HEK293 (cell line): ENCODE measurements at regions not wholly inside any gene's neighbourhood (a gene's known extent, or its start where the extent isn't known, plus 50 kb on each side); places are given as distances from the start of the nearest gene placed in this dataset.
"Not testable (repeated sequence)": the region's sequence is repeated elsewhere in the genome, so short reads cannot be mapped to it uniquely, and the experiment has no call there.

Source experiments
- CTCF ChIA-PET: fragments of 350-600 bp; formaldehyde crosslinking; extraction: SDS; loops from one replicate; lab custom pipeline; 2021; ENCODE audit warnings: antibody characterized with exemption; lab: Yijun Ruan, JAX
- POLR2A ChIA-PET: fragments of 300-600 bp; formaldehyde crosslinking; extraction: SDS; loops from one replicate; lab custom pipeline; 2020; ENCODE audit warnings: antibody characterized with exemption, inconsistent platforms; lab: Yijun Ruan, JAX
- H3K27ac ChIP-seq: fragments of 200-500 bp; sonication (Bioruptor generic); 2 replicates; pipeline ENCODE4 v1.5.1; 2014; ENCODE audit warnings: low read depth, low read length, control low read depth, inconsistent platforms; ENCODE audit errors: extremely low read depth
- H3K36me3 ChIP-seq, 2 experiments: fragments of 200-500 bp in 1 of 2; sonication (Bioruptor generic) in 1 of 2; 1 replicate in 1 of 2; 2 replicates in 1 of 2; pipeline ENCODE4 v1.5.1; 2014 to 2017; ENCODE audit warnings: inconsistent platforms in 2 of 2, low read length in 2 of 2; ENCODE audit not compliant: control insufficient read depth in 2 of 2, insufficient read depth in 1 of 2
- H3K4me1 ChIP-seq: fragments of 200-500 bp; sonication (Bioruptor generic); 2 replicates; pipeline ENCODE4 v1.5.1; 2014; ENCODE audit warnings: mild to moderate bottlenecking, low read length, inconsistent platforms; ENCODE audit not compliant: control insufficient read depth, insufficient read depth
- H3K4me3 ChIP-seq: 2 replicates; pipeline ENCODE4 v1.5.1; 2011; ENCODE audit warnings: low read depth, mild to moderate bottlenecking, control low read depth, low read length, moderate library complexity
- H3K9me3 ChIP-seq: fragments of 200-500 bp; sonication (Bioruptor generic); 2 replicates; pipeline ENCODE4 v1.5.1; 2014; ENCODE audit warnings: low read depth, low read length, inconsistent platforms; ENCODE audit not compliant: control insufficient read depth, insufficient read depth
- GLIS2 ChIP-seq: fragments of 450-650 bp; formaldehyde crosslinking; IDR thresholded peaks from 2 replicates; pipeline ENCODE4 v1.5.1; 2016; ENCODE audit warnings: missing biosample characterization, missing genetic modification characterization
- KLF17 ChIP-seq: fragments of 450-650 bp; formaldehyde crosslinking; IDR thresholded peaks from 2 replicates; pipeline ENCODE4 v1.5.1; 2016; ENCODE audit warnings: missing biosample characterization, missing genetic modification characterization
- OSR2 ChIP-seq: fragments of 450-650 bp; formaldehyde crosslinking; IDR thresholded peaks from 2 replicates; pipeline ENCODE4 v1.5.1; 2016; ENCODE audit warnings: missing biosample characterization, missing genetic modification characterization
- SCRT2 ChIP-seq: fragments of 450-650 bp; formaldehyde crosslinking; IDR thresholded peaks from 2 replicates; pipeline ENCODE4 v1.5.1; 2016; ENCODE audit warnings: missing biosample characterization, missing genetic modification characterization
- SETDB1 ChIP-seq: IDR thresholded peaks from one replicate; pipeline ENCODE4 v1.6.1; 2017; ENCODE audit warnings: mild to moderate bottlenecking, low read length, moderate library complexity, mixed read lengths; ENCODE audit not compliant: insufficient read length
- TRIM28 ChIP-seq: IDR thresholded peaks from 2 replicates; pipeline ENCODE4 v1.6.1; 2011; ENCODE audit warnings: low read length, control low read depth, borderline replicate concordance
- ZBTB7A ChIP-seq: fragments of 450-650 bp; formaldehyde crosslinking; IDR thresholded peaks from 2 replicates; pipeline ENCODE4 v1.5.1; 2016; ENCODE audit warnings: low read depth, missing biosample characterization, missing genetic modification characterization
- ZFP41 ChIP-seq: fragments of 450-650 bp; formaldehyde crosslinking; IDR thresholded peaks from 2 replicates; pipeline ENCODE4 v1.5.1; 2016; ENCODE audit warnings: missing biosample characterization, missing genetic modification characterization, borderline replicate concordance
- ZNF140 ChIP-seq: fragments of 450-650 bp; formaldehyde crosslinking; IDR thresholded peaks from 2 replicates; pipeline ENCODE4 v1.5.1; 2016; ENCODE audit warnings: missing biosample characterization, missing genetic modification characterization
- ZNF248 ChIP-seq: fragments of 450-650 bp; formaldehyde crosslinking; IDR thresholded peaks from 2 replicates; pipeline ENCODE4 v1.5.1; 2017; ENCODE audit warnings: missing biosample characterization, missing genetic modification characterization
- ZNF280C ChIP-seq: fragments of 450-650 bp; formaldehyde crosslinking; IDR thresholded peaks from 2 replicates; pipeline ENCODE4 v1.5.1; 2016; ENCODE audit warnings: missing biosample characterization, missing genetic modification characterization
- ZNF280D ChIP-seq: fragments of 450-650 bp; formaldehyde crosslinking; IDR thresholded peaks from 2 replicates; pipeline ENCODE4 v1.5.1; 2016; ENCODE audit warnings: missing biosample characterization, missing genetic modification characterization
- ZNF473 ChIP-seq: fragments of 450-650 bp; formaldehyde crosslinking; IDR thresholded peaks from 2 replicates; pipeline ENCODE4 v1.5.1; 2017; ENCODE audit warnings: missing biosample characterization, missing genetic modification characterization
- ZNF518A ChIP-seq: fragments of 450-650 bp; formaldehyde crosslinking; conservative IDR thresholded peaks from 2 replicates; pipeline ENCODE4 v1.5.1; 2016; ENCODE audit warnings: low read depth, missing biosample characterization, missing genetic modification characterization
- ZNF561 ChIP-seq: fragments of 450-650 bp; IDR thresholded peaks from 2 replicates; pipeline ENCODE4 v1.5.1; 2018; ENCODE audit warnings: missing biosample characterization, missing genetic modification characterization, borderline replicate concordance
- ZNF585B ChIP-seq: fragments of 450-650 bp; formaldehyde crosslinking; IDR thresholded peaks from 2 replicates; pipeline ENCODE4 v1.5.1; 2016; ENCODE audit warnings: missing biosample characterization, missing genetic modification characterization
- ZNF624 ChIP-seq: fragments of 450-650 bp; formaldehyde crosslinking; IDR thresholded peaks from 2 replicates; pipeline ENCODE4 v1.5.1; 2017; ENCODE audit warnings: missing biosample characterization, missing genetic modification characterization

GRCh38 chr6:170003027-170003426, 251.6 kb downstream of the ERMARD start (continued):
- TF ChIP-seq ZNF280D (tag by site-specific recombination) (no peak), ZNF248 (tag by site-specific recombination) (no peak), ZNF518A (no peak), ZNF561 (tag by site-specific recombination) (no peak), OSR2 (tag by site-specific recombination) (no peak), ZNF280C (no peak), ZNF473 (tag by site-specific recombination) (no peak), ZNF140 (no peak), KLF17 (no peak), ZBTB7A (no peak), SCRT2 (tag by site-specific recombination) (no peak), ZNF624 (tag by site-specific recombination) (no peak), GLIS2 (tag by site-specific recombination) (no peak), ZFP41 (no peak)

- H3K27ac ChIP-seq, H3K9me3 ChIP-seq, H3K36me3 ChIP-seq, H3K4me1 ChIP-seq, POLR2A ChIA-PET, H3K4me3 ChIP-seq: not testable (repeated sequence)
- TF ChIP-seq SETDB1 = peak; percentile 44
- peak; percentile 62; the same call in 1 of the 2 replicates for TF ChIP-seq TRIM28
- peak; percentile 95 for TF ChIP-seq ZNF585B
- CTCF ChIA-PET = interaction anchor here (1.6 kb wide), 1 partner anchor 7 kb away, joined by 4 read pairs; no protein-coding TSS in a partner anchor
Observed at GRCh38 chr6:170001782-170002181, 250.4 kb downstream of the ERMARD start.
